ENCODE measurements at regions not wholly inside any gene's neighbourhood (a gene's known extent, or its start where the extent isn't known, plus 50 kb on each side); places are given as distances from the start of the nearest gene placed in this dataset.

DNA sequence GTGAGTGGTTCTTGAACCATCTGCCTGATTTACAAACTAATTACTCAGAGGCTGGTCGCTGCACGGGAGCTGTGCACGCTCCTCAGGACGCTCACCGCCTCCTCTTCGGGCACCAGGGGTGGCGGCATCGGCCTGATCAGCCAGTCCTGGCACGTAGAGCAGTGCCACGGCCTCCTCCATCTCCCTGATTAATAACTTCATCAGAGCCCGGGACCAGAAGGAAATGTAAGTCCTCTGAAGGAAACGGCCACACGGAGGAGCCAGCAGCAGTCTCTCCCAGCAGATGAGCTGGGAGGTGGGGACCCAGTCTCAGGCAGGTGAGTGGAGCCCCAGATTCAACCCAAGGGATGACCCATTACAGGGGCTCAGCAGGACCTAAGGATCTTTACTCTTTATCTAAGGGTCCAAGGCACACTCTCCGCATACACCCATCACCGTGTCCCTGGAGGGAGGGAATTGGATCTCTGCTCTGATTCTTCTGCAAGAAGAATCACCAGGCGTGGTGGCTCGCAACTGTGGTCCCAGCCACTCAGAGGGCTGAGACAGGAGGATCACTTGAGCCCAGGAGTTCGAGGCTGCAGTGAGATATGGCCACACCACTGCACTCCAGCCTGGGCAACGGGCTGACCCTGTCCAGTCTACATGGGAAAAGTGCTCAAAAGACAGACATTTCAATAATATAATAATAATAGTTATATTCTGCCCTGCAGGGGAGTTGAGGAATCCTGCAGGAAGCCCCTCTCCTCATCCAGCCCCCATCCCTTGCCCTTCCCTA lies 366.5 kb downstream of the SEC14L1 start:
- no peak for DNase-seq

DNA sequence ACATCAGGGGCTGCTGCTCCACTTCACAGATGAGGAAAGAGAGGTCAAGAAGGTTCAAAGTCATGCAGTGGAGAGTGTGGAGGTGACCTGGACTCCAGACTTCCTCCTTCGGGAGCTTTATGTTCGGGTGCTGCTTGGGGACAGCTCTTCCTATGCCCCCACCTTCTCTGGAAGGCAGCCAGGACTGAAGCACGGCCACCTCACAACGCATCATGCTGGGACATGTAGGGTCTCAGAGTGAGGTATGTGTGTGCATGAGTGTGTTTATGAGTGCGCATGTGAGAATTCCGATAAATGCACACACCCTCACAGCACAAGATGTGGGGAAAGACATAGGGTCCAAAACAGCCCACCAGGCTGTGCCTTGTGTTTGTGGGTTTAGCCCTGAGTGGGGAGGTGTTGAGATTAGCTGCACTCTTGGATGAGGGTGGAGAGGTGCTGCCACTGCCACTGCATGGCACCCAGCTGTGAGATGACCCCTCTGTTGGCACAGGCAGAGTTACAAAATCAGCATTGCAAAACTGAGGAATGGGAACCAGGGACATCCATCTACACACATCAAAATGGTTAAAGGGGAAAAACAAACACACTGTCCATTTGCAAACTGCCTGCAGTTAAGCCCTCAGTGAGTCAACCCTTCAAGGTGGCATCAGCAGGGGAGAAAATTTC lies 367.4 kb downstream of the SEC14L1 start:
- no peak for DNase-seq

DNA sequence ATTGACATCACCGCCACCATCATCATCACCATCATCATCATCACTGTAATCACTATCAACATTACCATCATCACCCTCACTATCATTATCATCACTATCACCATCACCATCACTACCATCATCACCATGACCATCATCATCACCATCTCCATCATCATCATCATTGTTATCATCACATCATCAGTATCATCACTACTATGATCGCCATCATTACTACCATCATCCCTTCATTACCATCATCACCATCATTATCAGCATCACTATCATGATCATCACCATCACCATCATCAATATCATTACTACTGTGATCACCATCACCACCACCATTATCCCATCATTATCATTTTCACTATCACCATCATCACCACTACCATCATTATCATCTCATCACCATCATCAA lies 368.3 kb downstream of the SEC14L1 start:
- DNase-seq, result no peak

DNA sequence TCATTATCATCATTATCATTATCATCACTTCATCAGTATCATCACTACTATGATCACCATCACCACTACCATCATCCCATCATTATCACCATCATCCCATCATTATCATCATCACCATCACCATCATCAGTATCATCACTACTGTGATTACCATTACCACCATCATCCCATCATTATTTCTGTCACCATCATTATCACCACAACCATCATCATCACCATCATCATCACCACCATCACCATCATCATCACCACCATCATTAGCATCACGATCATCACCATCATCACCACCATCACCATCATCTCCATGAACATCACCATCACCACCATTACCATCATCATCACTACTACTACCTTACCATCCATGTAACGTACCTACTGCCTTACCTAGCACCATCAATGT lies 368.8 kb downstream of the SEC14L1 start:
- no peak for DNase-seq

DNA sequence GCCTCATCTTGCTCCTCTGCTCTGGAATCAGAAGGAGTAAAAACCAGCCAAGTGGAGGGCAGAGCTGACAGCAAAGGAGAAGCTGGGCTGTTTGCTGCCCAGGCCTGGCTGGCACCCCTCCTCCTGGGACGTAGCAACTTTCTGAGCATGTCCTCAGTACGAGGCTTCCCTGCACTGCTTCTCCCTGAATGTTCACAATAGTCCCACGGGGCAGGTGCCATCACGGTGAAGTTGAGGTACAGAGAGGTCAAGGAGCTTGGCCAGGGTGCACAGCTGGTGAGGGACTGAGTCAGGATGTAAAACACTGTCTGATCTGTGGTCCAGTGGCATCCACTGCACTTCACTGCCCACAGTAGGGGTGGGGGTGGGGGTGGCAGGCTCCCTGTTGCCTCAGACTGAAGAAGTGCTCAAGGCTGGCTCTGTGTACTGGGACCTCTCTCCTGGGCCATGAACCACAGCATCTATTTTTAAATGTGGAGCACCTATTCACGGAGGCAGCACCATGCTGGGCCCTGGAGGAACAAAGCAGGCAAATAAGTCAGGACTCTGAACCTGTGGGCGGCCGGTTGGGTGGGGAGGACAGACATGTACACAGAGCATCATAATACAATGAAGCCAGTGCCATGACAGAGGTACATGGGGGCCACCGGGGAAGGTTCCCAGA lies 369.5 kb downstream of the SEC14L1 start:
- no peak for DNase-seq

DNA sequence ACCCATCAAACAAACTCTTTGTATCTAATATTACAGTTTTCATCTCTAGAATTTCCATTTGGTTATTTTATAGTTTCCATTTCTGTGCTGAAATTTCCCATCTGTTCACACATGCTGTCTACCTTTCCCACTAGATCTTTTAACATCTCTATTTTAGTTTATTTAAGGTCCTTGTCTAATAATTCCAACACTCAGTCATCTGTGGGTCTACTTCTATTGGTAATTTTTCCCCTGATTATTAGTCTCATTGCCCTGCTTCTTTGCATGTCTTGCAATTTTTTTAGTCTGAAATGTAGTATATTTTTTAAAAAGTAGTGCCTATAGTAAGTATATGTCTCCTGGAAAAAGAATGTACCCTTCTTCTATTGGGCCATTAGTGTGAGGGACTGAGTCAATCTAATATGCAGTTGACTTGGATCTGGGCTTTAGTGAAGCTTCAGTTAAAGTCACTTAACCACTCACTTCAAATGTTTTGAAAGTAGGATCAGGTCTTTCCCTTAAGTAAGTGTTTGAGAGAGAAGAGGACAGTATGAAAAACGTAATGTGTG lies 370.8 kb downstream of the SEC14L1 start:
- no peak for DNase-seq

DNA sequence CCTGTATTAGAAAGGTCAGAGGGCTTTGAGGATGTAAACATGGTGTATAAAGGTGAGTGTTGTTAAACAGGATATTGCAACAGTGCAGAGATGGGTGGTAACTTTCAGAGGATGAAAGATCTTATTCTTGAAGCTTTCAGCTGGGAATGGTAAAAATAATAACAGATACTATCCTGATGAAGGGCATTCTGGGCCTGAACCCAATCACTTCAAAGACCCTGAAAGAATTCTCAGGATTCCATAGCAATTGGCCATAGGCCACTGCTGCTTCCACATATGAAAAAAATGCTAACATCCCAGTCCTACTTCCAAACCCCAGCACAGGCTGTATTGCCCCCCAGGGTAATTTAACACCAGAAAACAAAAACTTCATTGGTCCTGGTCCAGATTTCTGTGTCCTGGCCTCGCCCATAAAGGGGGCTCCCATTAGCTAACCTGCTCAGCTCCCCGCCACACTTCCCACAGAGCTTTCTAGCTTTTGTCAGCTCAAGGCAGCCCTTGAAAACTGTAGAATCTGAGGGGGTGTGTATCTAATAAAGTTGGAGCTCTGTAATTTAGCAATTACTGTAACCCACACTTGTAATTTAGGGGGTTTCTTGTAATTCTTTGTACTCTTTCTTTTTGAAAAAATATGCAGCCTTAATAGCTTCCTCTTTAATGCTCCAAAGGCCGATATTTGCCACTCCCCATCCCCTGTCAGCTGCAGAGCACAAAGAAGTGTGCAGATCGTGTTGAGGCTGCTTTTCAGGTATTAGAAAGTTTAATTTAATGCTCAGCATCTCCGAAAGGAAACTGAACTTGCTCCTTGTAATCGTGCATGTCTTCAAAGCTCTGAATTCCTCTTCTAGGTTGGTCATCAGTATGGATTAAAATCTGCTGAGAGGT lies 371.5 kb downstream of the SEC14L1 start:
- DNase-seq, result no peak

DNA sequence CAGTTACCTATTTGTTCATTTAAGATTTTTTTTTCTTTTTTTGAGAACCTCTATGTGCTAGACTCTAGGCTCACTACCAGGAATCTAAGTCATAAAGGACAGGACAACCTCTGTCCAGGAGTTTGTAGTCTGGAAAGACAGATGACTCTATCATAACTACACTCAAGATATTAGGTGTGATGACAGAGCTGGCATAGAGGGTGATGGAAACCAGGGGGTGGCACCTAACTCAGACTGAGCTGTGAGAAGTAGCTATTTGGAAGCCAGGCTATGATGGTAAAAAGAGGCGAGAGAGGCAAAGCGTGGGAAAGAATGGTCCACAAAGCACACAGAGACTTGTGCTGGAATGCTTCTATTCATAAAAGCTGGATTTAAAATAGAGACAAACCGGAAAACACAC lies 372.3 kb downstream of the SEC14L1 start:
- no peak for DNase-seq

DNA sequence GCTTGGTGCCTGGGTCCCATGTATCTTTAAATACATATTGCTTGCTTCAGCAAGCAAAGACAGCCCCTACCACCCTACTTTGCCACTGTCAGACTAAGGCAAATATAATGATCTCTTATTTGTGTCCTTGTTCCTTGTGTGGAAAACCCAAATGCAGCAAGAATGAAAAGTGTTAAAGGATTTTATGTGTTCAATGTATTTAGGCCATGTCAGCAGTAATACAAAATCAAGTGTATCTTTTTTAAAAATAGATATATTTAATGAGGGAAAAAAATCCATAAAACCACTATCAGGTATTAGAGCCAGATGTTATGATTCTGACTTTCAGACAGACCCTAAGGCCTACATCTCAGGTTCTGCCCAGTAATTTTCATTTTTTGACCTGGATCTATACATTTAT lies 374.5 kb downstream of the SEC14L1 start:
- DNase-seq, result no peak

DNA sequence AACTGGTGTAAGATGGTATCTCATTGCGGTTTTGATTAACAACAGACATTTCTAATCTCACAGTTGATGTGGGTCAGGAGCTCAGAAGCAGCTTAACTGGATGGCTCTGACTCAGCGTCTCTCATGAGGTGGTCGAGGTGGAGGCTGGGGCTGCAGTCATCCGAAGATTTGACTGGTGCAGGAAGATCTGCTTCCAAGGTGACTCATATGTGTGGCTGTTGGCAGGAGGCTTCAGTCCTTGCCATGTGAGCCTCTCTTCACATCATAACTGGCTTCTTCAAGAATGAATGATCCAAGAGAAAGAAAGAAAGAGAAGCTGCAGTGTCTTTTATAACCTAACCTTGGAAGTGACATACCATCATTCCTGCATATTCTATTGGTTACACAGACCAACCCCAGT lies 376.1 kb downstream of the SEC14L1 start:
- DNase-seq, result no peak

DNA sequence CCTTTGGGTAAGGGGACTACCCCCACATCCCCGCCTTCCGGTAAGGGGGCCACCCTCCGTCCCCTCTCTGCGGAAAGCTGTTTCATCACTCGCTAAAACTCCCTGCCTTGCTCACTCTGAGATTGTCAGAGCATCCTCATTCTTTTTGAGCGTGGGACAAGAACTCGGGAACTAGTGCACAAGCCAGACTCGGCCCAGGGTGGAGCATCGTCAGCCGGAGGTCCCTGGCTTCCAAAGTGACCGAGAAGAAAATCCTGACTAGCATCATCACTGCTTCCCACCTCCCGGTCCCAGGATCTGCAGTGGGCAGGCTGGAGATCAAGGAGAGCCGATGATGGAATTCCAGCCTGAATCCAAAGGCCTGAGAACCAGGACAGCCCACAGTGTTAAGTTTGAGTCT lies 380.3 kb downstream of the SEC14L1 start:
- DNase-seq, result no peak

DNA sequence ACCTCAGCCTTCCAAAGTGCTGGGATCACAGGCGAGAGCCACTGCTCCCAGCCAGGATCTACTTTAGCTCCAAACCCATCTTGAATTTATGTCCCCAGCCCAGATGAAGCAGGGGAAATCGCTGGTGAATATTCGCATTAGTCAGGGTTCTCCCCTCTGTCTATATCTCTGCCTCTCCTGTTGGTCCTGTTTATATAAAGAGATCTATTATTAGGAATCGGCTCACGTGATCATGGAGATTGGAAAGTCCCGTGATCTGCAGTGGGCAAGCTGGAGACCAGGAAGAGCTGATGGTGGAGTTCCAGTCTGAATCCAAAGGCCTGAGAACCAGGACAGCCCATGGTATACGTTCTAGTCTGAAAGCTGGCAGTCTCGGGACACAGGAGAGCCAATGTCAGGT lies 382.8 kb downstream of the SEC14L1 start:
- DNase-seq, result no peak

DNA sequence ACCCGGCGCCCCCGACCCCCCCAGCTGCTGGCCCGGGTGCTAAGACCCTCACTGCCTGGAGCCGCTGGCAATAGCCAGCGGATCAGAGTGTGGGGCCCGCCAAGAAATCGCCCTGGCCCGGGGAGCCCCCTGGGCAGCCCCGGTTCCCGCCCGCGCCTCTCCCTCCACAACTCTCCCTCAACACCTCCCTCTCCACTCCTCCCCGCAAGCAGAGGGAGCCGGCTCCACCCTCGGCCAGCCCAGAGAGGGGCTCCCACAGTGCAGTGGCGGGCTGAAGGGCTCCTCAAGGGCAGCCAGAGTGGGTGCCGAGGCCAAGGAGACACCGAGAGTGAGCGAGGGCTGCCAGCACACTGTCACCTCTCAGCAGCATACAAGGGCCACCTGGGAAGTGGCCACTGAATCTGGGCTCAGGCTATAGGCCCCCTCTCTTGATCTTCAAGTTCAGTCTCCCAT lies 385.5 kb downstream of the SEC14L1 start:
- DNase-seq, result no peak

DNA sequence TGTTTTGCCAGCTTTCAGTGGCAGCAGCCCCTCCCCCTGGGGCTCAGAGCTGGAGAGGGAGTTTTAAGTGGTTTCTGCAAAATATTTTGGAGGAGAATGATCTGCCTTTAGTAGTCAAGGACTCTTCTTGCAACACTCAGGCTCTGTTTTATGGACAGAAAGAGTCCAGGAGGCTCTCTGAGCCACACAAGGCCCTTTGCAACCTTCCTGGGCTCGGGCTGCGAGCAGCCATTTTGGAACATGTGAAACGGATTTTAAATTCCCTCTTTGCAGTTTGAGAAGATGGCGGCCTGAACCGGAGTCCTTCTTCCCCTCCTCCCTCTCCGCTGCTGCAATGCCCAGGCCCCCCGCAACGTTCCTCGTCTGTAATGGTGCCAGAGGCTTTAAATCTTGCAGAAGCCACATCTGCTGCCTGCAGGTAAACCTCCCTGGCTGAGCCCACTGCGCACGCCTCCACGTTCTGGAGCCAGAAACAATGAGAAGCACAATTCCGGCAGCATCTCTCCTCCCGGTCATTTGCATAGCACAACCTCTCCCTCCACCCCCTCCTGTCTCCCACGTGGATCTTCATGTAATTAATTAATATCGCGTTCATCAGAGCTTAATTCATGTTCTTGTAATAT lies 386.1 kb downstream of the SEC14L1 start:
- no peak for DNase-seq

DNA sequence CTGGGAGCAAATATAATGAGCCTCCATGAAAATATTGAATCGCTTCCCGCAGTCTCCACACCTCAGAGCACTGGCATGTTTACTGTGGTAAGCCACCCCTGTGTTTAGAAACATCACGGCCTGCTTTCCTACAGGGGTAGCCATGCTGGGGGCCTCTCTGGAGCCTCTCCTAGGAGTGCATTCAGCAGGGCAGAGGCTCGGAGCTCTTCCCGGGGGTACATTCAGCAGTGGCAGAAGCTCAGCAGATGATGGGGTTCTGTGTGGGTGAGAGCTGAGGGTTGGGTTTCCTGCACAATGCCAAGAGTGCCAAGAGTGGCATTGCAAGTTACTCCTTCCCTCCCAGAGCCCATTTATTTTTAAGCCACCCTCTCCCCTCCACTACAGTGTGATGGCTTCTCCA lies 386.6 kb downstream of the SEC14L1 start:
- DNase-seq, result no peak

DNA sequence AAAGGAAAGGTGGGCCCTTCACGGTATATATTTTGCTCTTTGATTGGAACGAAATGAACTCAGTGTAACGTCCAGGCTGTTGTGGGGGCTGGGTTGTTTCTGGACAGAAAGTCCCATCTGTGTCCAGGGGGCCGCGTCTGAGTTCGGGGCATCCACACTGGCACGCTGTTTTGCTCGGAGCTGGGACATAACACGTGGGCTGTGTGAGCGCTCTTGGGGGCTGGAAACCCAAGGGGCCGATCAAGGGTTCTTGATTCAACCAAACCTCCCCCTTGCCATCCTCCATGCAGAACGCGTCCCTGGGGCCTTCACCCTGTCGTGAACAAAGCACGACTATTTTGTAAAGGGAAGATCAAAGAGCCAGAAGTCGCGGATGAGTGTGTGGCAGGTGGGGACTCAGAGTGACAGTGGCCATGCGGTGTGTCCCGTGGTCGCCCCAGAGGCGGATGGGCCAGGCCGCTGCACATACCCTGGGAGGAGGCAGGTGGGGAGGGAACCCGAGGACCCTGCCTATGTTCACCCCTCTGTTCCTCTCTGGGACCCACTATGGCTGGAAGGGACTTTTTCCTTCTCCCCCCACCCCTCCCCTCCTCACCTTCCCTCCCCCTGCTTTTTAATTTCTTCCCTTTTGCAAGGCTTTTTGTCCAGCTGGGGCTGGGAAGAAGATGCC lies 387.2 kb downstream of the SEC14L1 start:
- DNase-seq, result no peak

DNA sequence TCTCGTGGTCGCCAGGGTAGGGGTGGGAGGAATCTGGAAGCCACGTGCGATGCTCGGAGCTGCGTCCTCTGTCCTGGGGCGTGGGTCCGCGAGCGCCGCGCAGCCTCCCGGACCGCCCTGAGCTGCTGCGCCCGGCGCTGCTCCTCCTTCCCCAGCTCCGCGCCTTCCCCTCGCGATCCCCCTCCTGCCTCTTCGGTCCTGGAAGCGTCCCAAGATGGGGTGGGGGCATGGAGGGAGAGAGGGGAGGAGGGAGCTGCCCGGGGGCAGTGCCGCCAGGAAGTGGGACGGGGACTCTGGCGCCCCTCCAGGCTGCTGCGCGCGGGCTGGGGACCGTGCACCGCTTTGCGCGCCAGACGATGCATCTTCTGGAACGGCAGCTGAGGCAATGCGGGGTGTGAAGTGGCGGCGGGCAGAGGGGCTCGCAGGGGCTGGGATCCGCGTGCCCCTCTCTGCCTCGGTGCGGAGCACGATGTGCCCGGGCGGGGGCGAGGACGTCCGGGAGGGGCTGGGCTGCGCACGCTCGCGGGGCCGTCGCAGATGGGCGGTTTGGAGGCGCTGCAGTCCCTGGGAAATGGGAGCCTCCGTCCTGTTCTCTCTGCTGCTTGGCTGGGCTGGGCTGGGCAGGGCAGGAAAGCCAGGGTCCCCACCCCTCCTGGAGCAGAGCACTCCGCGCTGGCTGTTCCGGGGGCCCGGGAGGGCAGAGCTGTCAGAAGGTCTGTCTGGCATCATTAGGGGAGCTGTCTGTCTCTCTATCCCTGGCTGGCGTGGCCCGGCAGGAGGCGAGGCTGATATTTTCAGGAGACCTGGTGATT lies 388.0 kb downstream of the SEC14L1 start:
- no peak for DNase-seq

DNA sequence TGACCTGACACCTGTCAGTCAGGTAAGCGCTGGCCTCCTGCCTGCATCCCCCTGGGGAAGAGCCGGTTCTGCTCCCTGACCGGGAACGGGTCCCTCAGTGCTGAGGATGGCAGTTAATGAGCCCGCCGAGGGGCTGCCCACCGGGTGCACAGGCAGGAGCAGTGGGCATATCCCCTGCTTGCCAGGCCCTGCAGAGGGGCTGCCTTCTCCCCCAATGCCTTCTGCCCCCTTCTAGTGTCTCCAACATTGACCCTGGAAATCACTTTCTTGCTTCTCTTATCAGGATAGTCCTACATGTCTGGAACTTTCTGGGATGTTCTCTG lies 388.5 kb downstream of the SEC14L1 start:
- no peak for DNase-seq

DNA sequence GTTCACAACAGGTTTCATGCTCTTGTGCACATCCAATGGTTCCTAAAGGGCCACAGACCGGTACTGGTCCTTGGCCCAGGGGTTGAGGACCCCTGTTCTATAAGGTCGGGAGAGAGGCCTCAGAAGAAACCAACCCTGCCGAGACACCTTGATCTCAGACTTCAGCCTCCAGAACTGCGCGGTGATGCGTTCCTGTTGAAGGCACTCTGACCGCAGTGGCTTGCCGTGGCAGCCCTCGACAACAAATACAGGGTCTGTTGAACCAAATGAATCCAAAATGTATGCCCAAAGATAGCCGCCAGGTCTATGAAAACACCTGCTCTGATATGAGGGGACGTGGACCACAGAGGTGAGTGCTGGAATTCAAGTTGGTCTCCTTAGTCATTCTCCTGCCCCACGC lies 389.8 kb downstream of the SEC14L1 start:
- no peak for DNase-seq

DNA sequence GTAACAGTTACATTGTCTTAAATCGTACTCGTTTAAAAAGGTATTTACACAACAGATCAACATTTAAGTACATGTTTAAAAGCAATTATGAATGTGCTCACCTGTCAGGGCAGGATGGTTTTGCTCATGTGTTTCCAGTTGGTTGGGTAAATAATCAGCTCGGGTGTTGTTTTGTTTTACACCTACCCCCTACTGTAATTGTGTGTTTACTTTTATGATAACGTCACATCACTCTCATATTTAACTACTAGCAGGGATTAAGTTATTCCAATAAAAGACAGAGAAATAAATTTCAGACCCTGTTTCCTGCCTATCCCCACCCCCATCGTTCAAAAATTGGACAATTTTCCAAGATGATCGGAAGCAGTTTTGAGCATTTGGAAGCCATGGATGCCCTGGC lies 390.2 kb downstream of the SEC14L1 start:
- DNase-seq, result no peak

DNA sequence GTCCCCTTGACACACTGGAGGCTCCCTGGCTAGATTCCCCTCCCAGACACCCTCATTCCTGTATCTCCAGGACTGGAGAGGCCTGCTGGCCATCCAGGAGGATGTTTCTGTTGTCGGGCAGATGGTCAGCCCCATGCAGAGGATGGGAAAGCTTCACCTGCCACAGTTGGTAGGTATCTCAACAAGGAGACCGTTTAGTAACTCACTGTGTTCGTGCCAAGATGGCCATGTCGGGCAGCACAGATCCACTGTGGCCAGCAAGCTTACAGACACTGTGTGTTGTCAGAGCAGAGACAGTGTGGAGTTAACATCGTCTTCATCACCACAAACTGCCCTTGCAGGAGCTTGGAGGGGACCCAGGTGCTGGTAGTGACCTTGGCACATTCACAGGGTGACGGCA lies 390.9 kb downstream of the SEC14L1 start:
- no peak for DNase-seq
